OCI-LY1 (cell line): ENCODE measurements at regions not wholly inside any gene's neighbourhood (a gene's known extent, or its start where the extent isn't known, plus 50 kb on each side); places are given as distances from the start of the nearest gene placed in this dataset.
"Not testable (repeated sequence)": the region's sequence is repeated elsewhere in the genome, so short reads cannot be mapped to it uniquely, and the experiment has no call there.

Experiments used
- CTCF ChIP-seq: fragments of 200-600 bp; sonication (generic), shearing (Covaris generic); IDR thresholded peaks from 2 replicates; pipeline ENCODE4 v1.5.1; 2017; ENCODE audit warnings: mild to moderate bottlenecking, antibody characterized with exemption, low read length, moderate library complexity, mixed read lengths
- EZH2 ChIP-seq: fragments of 200-600 bp; sonication (generic), shearing (Covaris generic); IDR thresholded peaks from 2 replicates; pipeline ENCODE4 v1.8.0; 2017; ENCODE audit warnings: borderline replicate concordance, mixed run types, mild to moderate bottlenecking, antibody characterized with exemption, low read length, moderate library complexity, mixed read lengths

GRCh38 chr2:237212356-237213279 lies 126.9 kb downstream of the COPS8 start:
- TF ChIP-seq CTCF, EZH2: not testable (repeated sequence)
